HPDE6-E6E7 (cell line): ENCODE measurements at regions not wholly inside any gene's neighbourhood (a gene's known extent, or its start where the extent isn't known, plus 50 kb on each side); places are given as distances from the start of the nearest gene placed in this dataset.
"Not testable (repeated sequence)": the region's sequence is repeated elsewhere in the genome, so short reads cannot be mapped to it uniquely, and the experiment has no call there.

Experiments
- DNase-seq: peaks from one replicate; pipeline ENCODE4 v3.0.0; 2011; ENCODE audit warnings: missing footprints; ENCODE audit errors: extremely low spot score

DNA sequence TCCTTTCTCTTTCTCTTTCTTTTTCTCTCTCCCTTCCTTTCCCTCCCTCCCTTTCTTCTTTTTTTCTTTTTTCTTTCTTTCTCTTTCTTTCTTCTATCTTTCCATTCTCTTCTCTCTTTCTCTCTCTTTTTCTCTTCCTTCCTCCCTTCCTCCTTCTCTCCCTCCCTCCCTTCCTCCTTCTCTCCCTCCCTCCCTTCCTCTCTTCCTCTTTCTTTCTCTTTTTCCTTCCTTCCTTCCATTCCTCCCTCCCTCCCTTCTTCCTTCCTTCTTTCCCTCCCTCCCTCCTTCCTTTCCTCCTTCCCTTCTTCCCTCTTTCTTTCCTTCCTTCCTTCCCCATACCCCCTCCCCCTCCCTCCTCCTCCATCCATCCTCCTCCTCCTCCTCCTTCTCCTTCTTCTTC is 243.3 kb upstream of the CTNND2 start:
- DNase-seq: no peak

DNA sequence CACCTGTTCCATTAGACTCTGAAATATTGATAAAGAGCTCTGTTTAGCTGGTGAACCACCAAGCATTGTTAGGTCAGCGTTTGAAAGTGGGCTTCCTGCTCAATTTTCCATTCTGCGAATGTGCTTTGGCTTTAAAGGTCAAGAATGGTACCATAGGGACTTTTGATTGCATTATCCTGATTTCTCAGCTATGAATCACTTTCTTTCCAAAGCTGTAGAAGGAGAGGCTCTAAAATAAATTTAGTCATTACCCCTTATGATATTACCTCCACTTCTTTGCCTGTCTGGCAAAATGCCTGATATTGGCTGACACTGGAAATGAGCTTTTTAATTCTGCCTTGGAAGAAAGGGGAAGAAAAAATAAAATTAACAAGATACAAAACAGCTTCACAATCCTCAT is 237.2 kb upstream of the CTNND2 start:
- DNase-seq: no peak

DNA sequence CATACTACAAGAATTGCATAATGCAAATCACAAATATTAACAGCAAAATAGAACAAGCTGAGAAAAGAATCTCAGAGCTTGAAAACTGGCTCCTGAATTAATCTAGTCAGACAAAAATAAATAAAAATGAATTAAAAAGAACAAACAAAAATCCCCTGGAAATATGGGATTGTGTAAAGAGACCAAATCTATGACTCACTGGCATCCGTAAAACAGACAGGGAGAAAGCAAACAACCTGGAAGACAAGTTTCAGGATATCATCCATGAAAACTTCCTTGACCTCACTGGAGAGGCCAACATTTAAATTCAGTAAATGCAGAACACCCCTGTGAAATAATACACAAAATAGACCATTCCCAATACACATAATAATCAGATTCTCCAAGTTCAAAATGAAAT is 229.3 kb upstream of the CTNND2 start:
- DNase-seq: no peak

DNA sequence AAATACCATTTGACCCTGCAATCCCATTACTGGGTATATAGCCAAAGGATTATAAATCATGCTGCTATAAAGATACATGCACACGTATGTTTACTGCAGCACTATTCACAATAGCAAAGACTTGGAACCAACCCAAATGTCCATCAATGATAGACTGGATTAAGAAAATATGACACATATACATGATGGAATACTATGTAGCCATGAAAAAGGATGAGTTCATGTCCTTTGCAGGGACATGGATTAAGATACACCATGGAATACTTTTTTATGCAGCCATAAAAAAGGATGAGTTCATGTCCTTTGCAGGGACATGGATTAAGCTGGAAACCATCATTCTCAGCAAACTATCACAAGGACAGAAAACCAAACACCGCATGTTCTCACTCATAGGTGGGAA is 226.8 kb upstream of the CTNND2 start:
- not testable (repeated sequence) for DNase-seq

DNA sequence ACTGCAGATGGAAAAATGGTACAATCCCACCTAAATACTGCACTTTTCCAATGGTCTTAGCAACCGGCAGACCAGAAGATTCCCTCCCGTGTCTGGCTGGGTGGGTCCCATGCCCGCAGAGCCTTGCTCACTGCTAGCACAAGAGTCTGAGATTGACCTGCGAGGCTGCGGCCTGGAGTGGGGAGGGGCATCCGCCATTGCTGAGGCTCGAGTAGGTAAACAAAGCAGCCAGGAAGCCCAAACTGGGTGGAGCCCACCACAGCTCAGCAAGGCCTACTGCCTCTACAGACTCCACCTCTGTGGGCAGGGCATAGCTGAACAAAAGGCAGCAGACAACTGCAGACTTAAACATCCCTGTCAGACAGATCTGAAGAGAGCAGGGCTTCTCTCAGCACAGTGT is 221.6 kb upstream of the CTNND2 start:
- DNase-seq: no peak

DNA sequence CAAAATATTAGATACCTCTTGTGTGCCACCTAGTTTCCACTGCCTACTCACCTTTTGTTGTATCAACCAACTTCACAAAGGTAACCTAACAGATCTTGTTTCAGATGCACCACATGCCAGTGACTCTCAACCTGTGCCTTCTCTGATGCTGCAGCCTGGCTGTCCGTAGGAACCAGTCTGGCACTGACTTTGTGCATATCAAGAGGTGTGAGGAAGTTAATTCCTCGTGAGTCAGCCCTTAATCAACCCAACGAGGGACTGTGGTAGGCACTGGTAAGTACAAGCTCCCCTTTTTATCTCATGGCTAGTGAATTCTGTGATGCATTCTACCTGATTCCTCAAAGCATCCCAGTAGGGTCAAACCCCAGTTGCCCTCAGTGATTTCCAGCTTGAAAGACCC is 215.4 kb upstream of the CTNND2 start:
- DNase-seq: no peak

DNA sequence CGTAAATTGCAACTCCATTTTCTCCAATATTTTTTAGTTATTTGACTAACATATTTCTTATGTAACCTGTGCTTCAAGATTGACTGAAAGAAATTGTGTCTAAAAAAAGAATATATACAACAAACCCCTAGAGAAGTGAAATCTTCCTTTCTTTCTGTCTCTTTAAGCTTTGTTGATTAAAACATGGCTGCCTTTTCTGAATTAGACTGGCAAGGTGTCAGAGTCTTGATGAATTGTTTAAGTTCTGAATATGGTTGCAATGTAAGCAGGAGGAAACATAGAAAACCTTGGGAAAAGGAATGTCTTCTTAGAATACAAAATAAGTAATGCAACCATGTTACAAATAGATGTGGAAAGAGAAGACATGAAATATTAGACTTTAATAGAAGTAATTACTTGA is 209.8 kb upstream of the CTNND2 start:
- no peak for DNase-seq

DNA sequence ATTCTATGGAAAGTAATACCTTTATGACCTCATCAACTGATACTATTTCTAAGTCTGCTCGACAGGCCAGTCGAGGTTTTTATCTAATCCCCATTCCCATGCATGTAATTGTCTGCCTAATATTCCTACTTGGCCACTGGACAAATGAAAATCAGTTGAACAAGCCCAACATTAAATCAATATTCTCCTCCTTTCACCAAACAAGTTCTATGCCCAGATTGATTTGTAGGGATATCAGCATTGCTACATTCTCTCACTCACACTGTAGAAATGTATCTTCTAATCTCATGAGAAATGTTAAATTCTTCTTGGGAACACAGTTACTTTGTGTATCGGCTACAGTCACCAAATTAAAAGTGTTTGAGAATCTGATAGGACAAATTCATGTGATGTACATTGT is 208.8 kb upstream of the CTNND2 start:
- DNase-seq: no peak

DNA sequence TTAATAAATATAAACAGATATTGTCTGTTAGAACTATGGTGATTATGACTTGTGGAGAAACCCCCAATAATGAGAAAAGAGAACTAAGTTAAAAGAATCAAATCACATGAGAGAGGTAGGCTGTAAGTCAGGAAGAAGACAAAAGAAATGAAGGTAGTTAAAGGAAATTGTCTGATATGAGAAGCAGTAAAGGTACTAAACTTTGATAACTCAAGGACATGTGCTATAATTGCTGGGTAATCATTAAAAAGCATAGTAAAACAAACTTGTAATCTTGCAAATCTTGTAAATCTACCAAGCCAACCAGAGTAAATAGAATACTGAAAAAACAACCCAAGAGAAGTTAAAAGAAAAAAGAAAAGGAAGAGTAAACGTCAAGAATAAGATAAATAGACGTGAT is 207.0 kb upstream of the CTNND2 start:
- DNase-seq: no peak

DNA sequence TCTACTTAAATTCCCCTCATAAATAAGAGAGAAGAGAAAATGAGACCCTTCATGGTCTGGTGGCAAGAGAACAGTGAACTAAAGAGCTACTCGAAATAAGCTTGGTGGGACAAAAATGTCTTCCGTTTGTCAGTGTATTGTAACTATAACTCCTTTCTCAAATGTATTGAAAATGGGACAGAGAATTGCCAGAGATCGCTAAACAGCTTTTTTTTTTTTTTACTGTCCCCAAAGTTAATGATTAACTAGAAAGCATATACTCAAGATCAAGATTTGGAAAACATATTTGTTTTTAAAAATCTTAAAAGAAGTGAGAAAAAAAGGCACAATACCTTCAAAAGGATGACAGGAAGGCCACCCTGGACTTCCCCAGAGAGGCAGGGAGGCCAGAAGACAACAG is 206.4 kb upstream of the CTNND2 start:
- no peak for DNase-seq

DNA sequence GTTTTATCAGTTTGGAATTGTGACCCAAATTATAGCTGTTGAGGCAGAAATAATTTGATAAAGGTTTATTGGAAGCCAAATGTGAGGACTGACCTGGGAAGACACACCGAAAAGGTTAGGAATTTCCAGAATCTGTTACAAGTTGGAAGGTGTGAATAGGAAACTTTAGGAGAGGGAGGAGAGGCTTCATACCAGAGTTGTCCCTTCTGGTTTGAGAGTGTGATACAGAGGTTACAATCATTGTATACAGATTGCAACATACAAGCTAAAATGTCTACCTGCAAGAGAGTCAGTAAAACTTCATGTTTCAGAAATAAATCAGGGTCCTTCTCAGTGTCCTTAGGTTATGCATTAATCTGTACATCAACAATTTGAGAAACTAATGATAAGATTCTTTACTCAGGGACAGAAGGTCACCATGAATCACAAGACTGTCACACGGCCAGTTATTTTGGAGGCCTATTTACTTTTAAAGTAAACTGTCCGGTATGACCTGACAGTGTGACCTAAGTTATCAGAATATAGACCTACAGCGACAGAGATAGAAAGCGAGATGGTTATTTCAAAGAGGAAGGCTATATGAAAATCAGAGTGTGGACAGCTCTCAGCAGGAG is 204.9 kb upstream of the CTNND2 start:
- no peak for DNase-seq

DNA sequence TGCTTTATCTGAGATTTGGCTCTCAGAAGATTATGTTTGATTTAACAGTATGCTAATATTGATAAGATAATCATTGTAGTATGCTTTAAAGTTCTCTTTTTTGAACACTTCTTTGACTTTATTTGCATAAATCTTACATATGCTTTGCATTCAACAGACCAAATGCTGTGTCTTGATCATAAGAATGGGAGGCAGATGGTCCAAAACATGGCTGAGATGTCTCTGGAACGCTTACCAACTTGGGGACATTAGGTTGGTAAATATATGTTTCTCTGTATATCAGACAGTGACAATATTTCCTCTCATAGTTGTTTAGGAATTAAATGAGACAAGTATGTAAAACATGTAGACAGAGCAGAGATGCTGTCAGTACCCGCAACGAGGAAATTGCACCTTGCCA is 197.9 kb upstream of the CTNND2 start:
- no peak for DNase-seq

DNA sequence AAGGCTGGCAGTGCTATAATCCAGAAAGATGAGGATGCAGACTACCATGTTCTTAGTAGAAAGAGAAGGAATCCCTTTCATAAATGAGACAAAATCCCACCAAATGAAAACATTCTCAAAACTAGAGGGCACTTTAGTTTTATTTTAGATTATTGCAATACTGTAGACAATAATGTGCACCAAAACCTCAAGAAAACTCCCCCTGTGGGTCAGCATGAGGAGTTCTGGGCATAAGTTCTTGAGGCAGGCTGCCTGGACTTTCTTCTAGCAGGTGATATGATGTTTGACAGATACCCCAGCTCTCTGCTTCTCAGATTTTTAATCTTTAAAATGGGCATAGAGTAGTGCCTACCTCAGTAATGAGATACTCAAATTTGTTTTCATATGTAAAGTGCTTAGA is 196.3 kb upstream of the CTNND2 start:
- DNase-seq: no peak

DNA sequence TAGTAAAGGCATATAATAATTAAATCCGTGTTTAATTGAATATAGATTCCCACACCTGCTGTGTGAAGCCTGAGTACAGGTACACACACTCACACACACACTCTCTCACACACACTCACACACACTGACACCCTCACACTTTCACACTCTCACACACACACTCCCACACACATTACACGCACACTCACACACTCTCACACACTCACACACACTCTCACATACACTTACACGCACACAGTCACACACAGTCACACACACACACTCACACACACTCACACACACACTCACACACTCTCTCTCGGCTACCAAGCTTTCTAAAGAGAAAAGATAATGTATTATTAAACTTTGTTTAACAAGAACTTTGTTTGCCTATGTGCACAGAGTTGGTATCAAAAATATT is 195.1 kb upstream of the CTNND2 start:
- DNase-seq: no peak

DNA sequence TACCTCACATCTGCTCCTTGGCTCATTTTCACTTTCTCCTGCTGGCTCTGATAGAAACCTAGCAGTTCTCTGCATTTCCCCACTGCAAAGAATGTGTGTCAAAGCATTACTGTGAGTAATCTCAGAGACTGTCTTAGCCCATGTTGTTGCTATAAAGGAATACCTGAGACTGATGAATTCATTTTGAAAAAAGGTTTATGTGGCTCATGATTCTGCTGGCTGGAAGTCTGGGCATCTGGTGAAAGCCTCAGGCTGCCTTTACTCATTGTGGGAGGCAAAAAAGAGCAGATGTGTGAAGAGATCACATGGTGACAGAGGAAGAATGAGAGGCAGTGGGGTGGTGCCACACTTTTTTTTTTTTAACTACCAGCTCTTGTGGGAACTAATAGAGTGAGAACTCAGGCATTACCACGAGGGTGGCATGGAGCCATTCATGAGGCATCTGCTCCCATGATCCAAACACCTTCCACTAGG is 191.6 kb upstream of the CTNND2 start:
- DNase-seq: no peak

DNA sequence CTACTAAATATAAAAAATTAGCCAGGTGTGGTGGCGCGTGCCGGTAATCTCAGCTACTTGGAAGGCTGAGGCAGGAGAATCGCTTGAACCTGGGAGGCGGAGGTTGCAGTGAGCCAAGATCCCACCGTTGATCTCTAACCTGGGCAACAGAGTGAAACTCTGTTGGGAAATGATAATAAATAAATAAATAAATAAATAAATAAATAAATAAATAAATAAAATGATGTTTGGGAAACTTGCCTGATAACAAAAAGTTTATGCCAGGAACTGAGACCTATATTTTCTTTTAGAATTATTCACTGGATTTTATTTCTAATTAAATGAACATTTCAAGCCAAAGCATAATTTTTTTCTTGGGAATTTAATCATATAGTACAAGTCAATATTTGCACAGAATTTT is 189.3 kb upstream of the CTNND2 start:
- DNase-seq: no peak

DNA sequence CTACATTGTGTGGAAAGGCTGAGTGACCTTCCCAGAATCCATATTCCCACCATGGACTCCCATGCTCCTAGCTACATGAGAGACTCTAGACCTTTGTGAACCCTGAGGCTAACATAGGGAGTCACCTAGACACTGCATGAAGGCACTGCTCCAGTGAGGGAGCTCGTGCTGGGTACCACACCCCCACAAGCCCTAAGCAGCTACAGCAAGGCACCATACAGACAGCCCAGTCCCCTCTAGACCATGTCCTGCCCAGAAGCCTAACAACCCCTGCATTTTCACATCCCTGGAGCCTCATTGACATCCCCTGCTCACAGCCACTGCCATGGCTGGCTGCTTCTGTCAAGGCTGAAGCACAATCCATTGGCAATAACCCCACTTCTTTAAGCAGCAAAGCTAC is 176.5 kb upstream of the CTNND2 start:
- DNase-seq: no peak

DNA sequence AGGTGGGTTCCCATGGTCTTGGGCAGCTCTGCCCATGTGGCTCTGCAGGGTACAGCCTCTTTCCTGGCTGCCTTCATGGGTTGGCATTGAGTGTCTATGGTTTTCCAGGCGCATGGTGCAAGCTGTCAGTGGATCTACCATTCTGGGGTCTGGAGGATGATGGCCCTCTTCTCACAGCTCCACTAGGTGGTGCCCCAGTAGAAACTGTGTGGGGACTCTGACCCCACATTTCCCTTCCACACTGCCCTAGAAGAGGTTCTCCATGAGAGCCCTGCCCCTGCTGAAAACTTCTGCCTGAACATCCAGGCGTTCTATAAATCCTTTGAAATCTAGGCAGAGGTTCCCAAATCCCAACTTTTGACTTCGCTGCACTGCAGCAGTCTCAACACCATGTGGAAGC is 174.0 kb upstream of the CTNND2 start:
- not testable (repeated sequence) for DNase-seq

DNA sequence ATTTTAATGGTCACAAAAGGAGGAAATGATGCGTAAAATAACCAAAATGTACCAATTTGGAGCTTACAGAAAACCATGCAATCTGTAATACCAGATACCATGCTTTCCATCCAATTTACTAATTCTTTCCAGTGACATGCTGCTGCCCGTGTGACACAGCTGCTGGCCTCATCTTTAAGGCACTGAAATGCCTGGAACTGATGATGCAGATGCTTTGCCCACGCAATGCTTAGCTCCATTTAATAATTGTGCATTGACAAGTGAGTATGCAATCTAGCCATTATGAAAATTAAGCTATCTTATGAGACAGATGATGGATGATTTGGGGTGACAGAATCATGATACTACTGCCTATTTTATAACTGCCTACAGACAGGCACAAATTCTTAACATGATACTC is 169.2 kb upstream of the CTNND2 start:
- no peak for DNase-seq

DNA sequence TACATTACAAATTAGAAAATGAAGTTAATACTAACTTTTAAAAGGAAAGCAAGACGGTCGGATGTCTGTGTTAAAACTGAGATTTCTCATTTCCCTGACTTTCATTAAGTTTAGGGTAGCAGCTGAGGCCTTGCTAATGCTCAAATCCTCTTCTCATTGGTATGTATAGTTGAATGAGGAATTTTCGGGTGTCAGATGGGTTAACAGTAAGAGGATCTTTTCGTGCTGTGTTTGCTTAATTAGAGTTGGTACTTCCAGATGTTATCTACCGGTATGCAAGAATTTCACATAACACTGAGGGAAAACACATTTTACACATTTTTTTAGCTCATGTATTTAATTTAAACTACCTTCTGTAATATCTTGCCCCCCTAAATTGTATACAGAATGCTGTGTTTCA is 168.2 kb upstream of the CTNND2 start:
- DNase-seq: no peak

DNA sequence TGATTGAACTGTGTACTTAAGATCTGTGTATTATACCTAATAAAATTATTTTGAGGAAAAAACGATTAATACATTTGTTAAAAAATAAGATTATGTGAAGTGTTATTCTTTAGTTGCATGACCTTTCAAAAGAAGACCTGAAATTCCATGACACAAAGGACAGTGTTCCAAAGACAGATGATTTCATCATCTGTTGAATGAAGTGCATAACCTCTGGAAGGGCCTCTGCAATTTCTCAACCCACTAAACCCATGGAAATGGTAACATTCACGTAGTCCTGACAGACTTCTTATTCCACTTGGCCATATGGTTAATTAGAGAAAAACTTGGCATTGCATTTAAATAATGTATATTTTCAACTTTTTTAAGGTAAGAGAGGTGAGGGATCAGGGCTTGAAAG is 167.2 kb upstream of the CTNND2 start:
- DNase-seq: no peak

DNA sequence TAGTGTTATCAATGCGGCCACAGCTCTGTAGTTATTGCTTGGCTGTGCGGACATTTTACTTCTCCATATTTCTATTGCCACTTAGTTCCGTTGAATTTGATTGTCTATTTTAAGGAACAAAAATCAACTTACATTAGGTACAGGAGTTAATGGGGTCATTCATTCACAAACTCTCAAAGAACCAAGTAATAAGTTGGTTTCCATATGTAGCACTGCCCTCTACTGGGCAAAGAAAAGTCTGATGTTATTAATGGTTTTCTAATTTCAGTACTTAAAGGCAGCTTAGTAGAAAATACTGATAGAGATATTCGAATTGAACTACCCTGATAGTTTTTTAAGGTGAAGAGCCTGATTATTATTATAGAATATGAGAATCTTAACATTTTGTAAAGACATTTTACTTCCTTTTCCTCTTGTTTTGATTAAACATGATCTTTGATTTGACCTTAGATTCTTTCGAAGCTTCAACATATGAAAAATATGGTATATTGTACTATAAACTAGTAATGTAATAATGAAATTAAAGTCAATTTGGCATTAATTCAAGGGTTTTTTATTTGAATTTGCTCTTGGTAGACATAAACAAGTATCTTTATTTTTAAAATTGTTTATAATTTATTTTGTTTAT is 119.5 kb upstream of the CTNND2 start:
- no peak for DNase-seq

DNA sequence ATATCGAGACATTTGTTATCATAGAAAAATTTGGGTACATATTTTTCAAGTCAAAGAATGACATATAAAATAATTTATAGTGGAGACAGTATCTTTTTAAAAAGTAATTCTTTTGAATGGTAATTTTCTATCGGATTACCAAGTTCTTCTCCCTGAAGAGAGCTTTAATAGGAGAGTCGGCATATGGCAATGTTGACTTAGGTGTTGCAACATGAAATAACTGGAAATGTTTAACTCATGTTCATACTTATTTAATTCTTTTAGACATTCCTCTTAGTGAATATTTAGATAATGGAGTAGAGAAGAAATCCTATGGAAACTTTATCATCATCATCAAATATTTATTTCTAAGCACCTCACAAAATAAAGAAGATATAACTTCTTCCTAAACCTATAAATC is 118.2 kb upstream of the CTNND2 start:
- DNase-seq: no peak

DNA sequence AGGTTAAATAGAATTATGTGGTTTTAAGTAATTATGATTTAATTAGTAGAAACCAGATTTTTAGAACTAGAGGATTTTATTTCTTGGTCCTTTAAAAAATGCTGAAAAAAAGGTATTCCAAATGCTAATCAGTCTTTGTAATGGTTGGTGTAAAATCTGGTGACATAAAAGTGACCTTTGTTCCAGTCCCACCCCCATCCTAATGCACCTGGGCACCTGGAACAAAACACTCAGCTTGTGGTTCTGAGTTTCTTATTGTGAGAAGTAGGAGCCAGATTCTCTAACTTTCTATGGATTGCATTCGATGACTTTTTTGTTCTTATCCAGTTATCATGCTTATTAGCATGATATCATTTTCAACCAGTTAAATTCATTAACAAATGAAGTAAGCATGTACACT is 115.1 kb upstream of the CTNND2 start:
- no peak for DNase-seq
